Stimulated activated CD4-positive, alpha-beta T cell treated with anti-CD3 and anti-CD28 coated beads, Interleukin-1b, Interleukin-23, amount 100 ng/mL, for 48 hours (primary cell): ENCODE measurements at regions not wholly inside any gene's neighbourhood (a gene's known extent, or its start where the extent isn't known, plus 50 kb on each side); places are given as distances from the start of the nearest gene placed in this dataset.
"Not testable (repeated sequence)": the region's sequence is repeated elsewhere in the genome, so short reads cannot be mapped to it uniquely, and the experiment has no call there.

Source experiments
- DNase-seq: peaks from one replicate; pipeline ENCODE4 v3.0.0-alpha.2; 2020

GRCh38 chr4:64715741-64716140 lies 306.5 kb upstream of the TECRL start:
- no peak for DNase-seq

- no peak for DNase-seq
These were observed 304.1 kb upstream of the TECRL start for GRCh38 chr4:64713256-64713840.

- no peak for DNase-seq
These were observed 303.3 kb upstream of the TECRL start for GRCh38 chr4:64712590-64712989.

- DNase-seq: no peak
These were observed 296.7 kb upstream of the TECRL start for GRCh38 chr4:64705989-64706388.

GRCh38 chr4:64698171-64698570 lies 288.9 kb upstream of the TECRL start:
- DNase-seq: no peak

GRCh38 chr4:64682946-64683345 lies 273.7 kb upstream of the TECRL start:
- no peak for DNase-seq

GRCh38 chr4:64682481-64682880 lies 273.2 kb upstream of the TECRL start:
- no peak for DNase-seq

- DNase-seq: not testable (repeated sequence)
These were observed 263.9 kb upstream of the TECRL start for GRCh38 chr4:64673121-64673520.

GRCh38 chr4:64670647-64671046 lies 261.4 kb upstream of the TECRL start:
- DNase-seq: no peak

- DNase-seq: no peak
These were observed 234.6 kb upstream of the TECRL start for GRCh38 chr4:64643841-64644240.

GRCh38 chr4:64642936-64643335 lies 233.7 kb upstream of the TECRL start:
- DNase-seq: no peak

GRCh38 chr4:64640402-64640801 lies 231.2 kb upstream of the TECRL start:
- not testable (repeated sequence) for DNase-seq

- DNase-seq: no peak
These were observed 216.2 kb upstream of the TECRL start for GRCh38 chr4:64625438-64625837.

GRCh38 chr4:64617800-64618199 lies 208.6 kb upstream of the TECRL start:
- no peak for DNase-seq

- DNase-seq: no peak
These were observed 205.0 kb upstream of the TECRL start for GRCh38 chr4:64614276-64614675.

GRCh38 chr4:64613046-64613445 lies 203.8 kb upstream of the TECRL start:
- DNase-seq: no peak

GRCh38 chr4:64598066-64598465 lies 188.8 kb upstream of the TECRL start:
- DNase-seq: no peak

- no peak for DNase-seq
These were observed 185.5 kb upstream of the TECRL start for GRCh38 chr4:64594723-64595122.

- no peak for DNase-seq
These were observed 179.3 kb upstream of the TECRL start for GRCh38 chr4:64588507-64588906.

- peak; percentile 6 for DNase-seq
These were observed 175.8 kb upstream of the TECRL start for GRCh38 chr4:64584981-64585557.

- no peak for DNase-seq
These were observed 174.9 kb upstream of the TECRL start for GRCh38 chr4:64584125-64584524.

GRCh38 chr4:64582492-64582891 lies 173.2 kb upstream of the TECRL start:
- DNase-seq: no peak

GRCh38 chr4:64581422-64581821 lies 172.2 kb upstream of the TECRL start:
- DNase-seq: no peak

GRCh38 chr4:64564126-64564525 lies 154.9 kb upstream of the TECRL start:
- no peak for DNase-seq

- DNase-seq: no peak
These were observed 150.3 kb upstream of the TECRL start for GRCh38 chr4:64559571-64559970.
